GM13977 (cell line): ENCODE measurements at regions not wholly inside any gene's neighbourhood (a gene's known extent, or its start where the extent isn't known, plus 50 kb on each side); places are given as distances from the start of the nearest gene placed in this dataset.

ENCODE experiments used
- DNase-seq: peaks from one replicate; pipeline ENCODE4 v3.0.0; 2012; ENCODE audit warnings: low spot score
- CTCF ChIP-seq: IDR thresholded peaks from 2 replicates; pipeline ENCODE4 v1.5.1; 2012; ENCODE audit warnings: mild to moderate bottlenecking, control low read depth; ENCODE audit not compliant: insufficient read depth; ENCODE audit errors: extremely low read depth, missing control alignments
- in situ Hi-C: fragments of 300-500 bp; cut with MboI; formaldehyde crosslinking; loops from one replicate; pipeline ENCODE4 v1.12.0; 2022; ENCODE audit warnings: low sequenced_read_pairs, low pct_unique_long_range_greater_than_20kb, mixed read lengths, inconsistent platforms; ENCODE audit not compliant: unreplicated experiment

DNA sequence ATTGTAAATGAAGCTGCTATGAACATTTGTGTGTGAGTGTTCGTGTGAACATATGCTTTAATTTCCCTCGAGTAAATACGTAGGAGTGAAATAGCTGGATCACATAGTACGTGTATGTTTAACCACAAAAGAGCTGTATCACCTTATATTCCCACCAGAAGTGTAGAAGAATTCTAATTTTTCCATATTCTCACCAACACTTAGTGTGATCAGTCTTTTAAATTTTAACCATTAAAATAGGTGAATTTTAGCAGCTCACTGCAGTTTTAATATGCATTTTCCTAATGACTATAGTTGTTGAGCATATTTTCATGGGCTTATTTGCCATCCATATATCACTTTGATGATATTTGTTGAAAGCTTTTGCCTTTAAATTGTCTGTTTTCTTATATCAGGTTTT lies 741.2 kb downstream of the PTPRU start:
- in situ Hi-C loops = no loop called here
- no peak for DNase-seq
- TF ChIP-seq CTCF = no peak

GRCh38 chr1:29975036-29975694 lies 738.8 kb downstream of the PTPRU start:
- TF ChIP-seq CTCF = no peak
- no peak for DNase-seq
- in situ Hi-C loops = no loop called here

DNA sequence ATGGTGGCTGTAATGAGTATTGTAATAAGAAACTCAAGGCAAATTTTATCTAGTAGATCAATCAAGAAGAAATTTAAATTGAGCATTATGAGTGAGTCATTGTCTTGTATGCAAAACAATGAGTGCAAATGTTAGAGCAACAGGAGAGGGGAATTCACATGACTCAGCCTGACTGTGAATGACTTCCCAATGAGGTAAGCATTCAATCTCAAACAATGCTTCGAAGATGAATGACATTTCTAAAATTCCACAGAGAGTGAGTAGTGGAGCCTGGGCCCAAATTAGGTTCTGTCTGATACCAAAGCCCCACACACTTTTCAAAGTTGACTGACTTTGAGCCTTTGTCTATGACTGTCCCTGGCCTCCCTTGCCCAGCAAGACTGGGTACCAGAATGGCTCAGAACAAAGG lies 738.0 kb downstream of the PTPRU start:
- in situ Hi-C loops = no loop called here
- no peak for DNase-seq
- TF ChIP-seq CTCF = no peak

DNA sequence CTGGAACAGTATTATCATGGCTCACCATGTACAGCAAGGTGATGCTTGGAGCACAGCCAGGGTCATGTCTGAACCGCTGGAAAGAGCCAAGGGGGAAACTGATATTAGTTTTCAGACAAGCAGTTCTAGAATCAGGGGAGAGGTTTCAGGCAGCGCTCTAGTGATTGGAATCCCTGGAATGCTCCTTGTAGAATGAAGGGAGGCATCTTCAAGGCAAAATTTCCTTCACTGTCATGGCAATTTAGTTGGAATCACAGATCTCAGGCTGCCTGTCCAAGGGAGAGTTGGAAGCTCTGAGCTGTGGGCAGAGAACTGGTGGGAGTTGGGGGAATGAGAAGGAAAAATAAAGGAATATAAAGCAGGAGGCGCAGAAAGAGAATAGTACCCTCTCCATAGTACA lies 737.1 kb downstream of the PTPRU start:
- TF ChIP-seq CTCF = no peak
- DNase-seq = no peak

DNA sequence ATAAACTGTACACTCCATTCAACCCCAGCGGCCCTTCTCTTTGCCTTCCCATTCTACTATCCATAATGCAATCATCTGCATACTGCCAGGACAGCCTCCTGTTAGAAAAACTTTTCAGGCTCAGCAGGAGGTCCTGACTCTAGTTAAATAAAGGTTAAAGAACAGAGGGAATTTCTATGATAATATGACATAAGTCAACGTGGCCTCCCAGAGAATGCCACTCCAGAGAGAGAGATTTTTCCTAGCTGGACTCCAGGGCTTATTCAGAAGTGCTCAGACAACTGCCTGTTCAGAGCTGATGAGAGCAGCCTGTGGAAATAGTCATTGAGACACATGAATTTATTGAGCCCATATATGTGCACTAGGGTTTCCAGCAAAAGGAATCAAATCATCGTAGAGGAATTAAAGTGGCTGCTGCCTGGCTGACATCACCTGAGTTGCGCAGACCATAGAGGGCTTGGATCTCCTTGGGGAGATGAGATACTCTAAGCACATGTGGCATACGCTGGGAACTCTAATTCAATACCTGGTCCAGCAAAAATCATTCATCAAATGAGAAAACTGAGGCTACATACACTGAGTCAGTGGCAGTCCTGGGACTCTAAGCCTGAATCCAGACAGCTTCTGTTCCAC lies 736.2 kb downstream of the PTPRU start:
- in situ Hi-C loops = no loop called here
- TF ChIP-seq CTCF = no peak
- no peak for DNase-seq

More for the DNA sequence above, 737.1 kb downstream of the PTPRU start:
- in situ Hi-C loops = no loop called here

- in situ Hi-C loops = no loop called here
- TF ChIP-seq CTCF = no peak
- DNase-seq = no peak
Measured at GRCh38 chr1:29971703-29972102, 735.4 kb downstream of the PTPRU start.
